OCI-LY7 (cell line): ENCODE measurements at regions not wholly inside any gene's neighbourhood (a gene's known extent, or its start where the extent isn't known, plus 50 kb on each side); places are given as distances from the start of the nearest gene placed in this dataset.
"Not testable (repeated sequence)": the region's sequence is repeated elsewhere in the genome, so short reads cannot be mapped to it uniquely, and the experiment has no call there.

Experiments used
- BruUV-seq: library from RNA; stranded (reverse); fragments of 400-500 nt; replicated peaks from 2 replicates; lab custom pipeline; 2021; lab: Mats Ljungman, UMichigan
- CTCF ChIA-PET: fragments of 300-600 bp; sonication (Branson Sonifier 250); formaldehyde crosslinking; loops from one replicate; lab custom pipeline; 2022; ENCODE audit warnings: antibody characterized with exemption; ENCODE audit not compliant: unreplicated experiment; lab: Charles Lee
- POLR2A ChIA-PET: fragments of 300-600 bp; sonication (Branson Sonifier 250); formaldehyde crosslinking; loops from one replicate; lab custom pipeline; 2022; ENCODE audit warnings: antibody characterized with exemption; lab: Charles Lee
- DNase-seq: peaks from one replicate; pipeline ENCODE4 v3.0.0-alpha.2; 2015; ENCODE audit warnings: low spot score
- H2AFZ ChIP-seq: fragments of 200-600 bp; sonication (generic), shearing (Covaris generic); 2 replicates; pipeline ENCODE4 v1.6.1; 2014; ENCODE audit warnings: mild to moderate bottlenecking, antibody characterized with exemption, low read length, moderate library complexity
- H3K27ac ChIP-seq: fragments of 200-600 bp; sonication (generic); 2 replicates; pipeline ENCODE4 v1.5.1; 2014; ENCODE audit warnings: mixed run types, low read depth, mild to moderate bottlenecking, moderate library complexity, low read length, inconsistent platforms; ENCODE audit not compliant: poor library complexity, severe bottlenecking
- H3K36me3 ChIP-seq: fragments of 200-600 bp; sonication (generic); 2 replicates; pipeline ENCODE4 v1.6.1; 2014; ENCODE audit warnings: mild to moderate bottlenecking, antibody characterized with exemption, low read length, moderate library complexity, mixed read lengths; ENCODE audit not compliant: insufficient read depth
- H3K4me1 ChIP-seq: fragments of 200-600 bp; sonication (generic); 2 replicates; pipeline ENCODE4 v1.5.1; 2014; ENCODE audit warnings: mild to moderate bottlenecking, low read length; ENCODE audit not compliant: insufficient read depth, poor library complexity, severe bottlenecking
- H3K4me2 ChIP-seq: fragments of 200-600 bp; sonication (generic); 2 replicates; pipeline ENCODE4 v1.6.1; 2014; ENCODE audit warnings: mild to moderate bottlenecking, low read length
- H3K4me3 ChIP-seq: fragments of 200-600 bp; sonication (generic); 2 replicates; pipeline ENCODE4 v1.5.1; 2014; ENCODE audit warnings: mild to moderate bottlenecking, low read depth, low read length; ENCODE audit not compliant: poor library complexity, severe bottlenecking
- H3K79me2 ChIP-seq: fragments of 200-600 bp; sonication (generic); 2 replicates; pipeline ENCODE4 v1.6.1; 2016; ENCODE audit warnings: low read depth, mild to moderate bottlenecking, low read length, moderate library complexity, mixed read lengths; ENCODE audit not compliant: insufficient read depth
- H3K9me2 ChIP-seq: fragments of 200-600 bp; sonication (generic); 2 replicates; pipeline ENCODE4 v1.6.1; 2016; ENCODE audit warnings: mild to moderate bottlenecking, low read length, mixed read lengths; ENCODE audit not compliant: insufficient read depth
- H3K9me3 ChIP-seq: fragments of 200-600 bp; sonication (generic); 2 replicates; pipeline ENCODE4 v1.6.1; 2014; ENCODE audit warnings: mild to moderate bottlenecking, mixed run types, low read length, mixed read lengths
- H4K20me1 ChIP-seq: fragments of 200-600 bp; sonication (generic); 2 replicates; pipeline ENCODE4 v1.6.1; 2014; ENCODE audit warnings: mild to moderate bottlenecking, antibody characterized with exemption, low read length, moderate library complexity, mixed read lengths; ENCODE audit not compliant: insufficient read depth
- CTCF ChIP-seq: fragments of 200-600 bp; sonication (generic); conservative IDR thresholded peaks from 2 replicates; pipeline ENCODE4 v1.5.1; 2014; ENCODE audit warnings: mild to moderate bottlenecking, antibody characterized with exemption, low read length, moderate library complexity, mixed read lengths
- EZH2phosphoT487 ChIP-seq: fragments of 200-600 bp; sonication (generic); IDR thresholded peaks from 2 replicates; pipeline ENCODE4 v1.6.1; 2018; ENCODE audit warnings: low read depth, borderline replicate concordance, mild to moderate bottlenecking, mixed run types, antibody characterized with exemption, low read length, moderate library complexity, mixed read lengths
- intact Hi-C: fragments of 100-400 bp; cut with micrococcal nuclease; formaldehyde crosslinking; loops from one replicate; pipeline ENCODE4 v1.10.0; 2022; ENCODE audit not compliant: unreplicated experiment

GRCh38 chrX:989959-990510 lies 222.4 kb downstream of the CRLF2 start:
- CTCF ChIA-PET: no interaction called here
- Histone ChIP-seq H3K4me3 (no peak overlapping the region), H3K4me1 (no peaks in the 10 kb centered on the region), H4K20me1 (no peaks in the 10 kb centered on the region), H3K36me3 (no peaks in the 10 kb centered on the region), H3K4me2 (no peak overlapping the region), H3K79me2 (no peaks in the 10 kb centered on the region), H3K9me2 (no peaks in the 10 kb centered on the region), H3K9me3 (no peaks in the 10 kb centered on the region), H2AFZ (no peak overlapping the region), H3K27ac (no peak overlapping the region)
- POLR2A ChIA-PET: no interaction called here
- intact Hi-C loops: no loop called here
- DNase-seq: no peak
- no TSS peak for BruUV-seq
- TF ChIP-seq CTCF: no peak
- TF ChIP-seq EZH2phosphoT487: no peak

GRCh38 chrX:988530-988929 lies 223.9 kb downstream of the CRLF2 start:
- H3K4me2 ChIP-seq, H3K4me3 ChIP-seq, H3K27ac ChIP-seq, DNase-seq, H3K9me2 ChIP-seq, H3K79me2 ChIP-seq, H3K9me3 ChIP-seq, H3K36me3 ChIP-seq, CTCF ChIA-PET, H3K4me1 ChIP-seq, BruUV-seq, H2AFZ ChIP-seq, POLR2A ChIA-PET, H4K20me1 ChIP-seq, intact Hi-C loops: not testable (repeated sequence)

- Histone ChIP-seq H2AFZ (no peak overlapping the region), H3K9me2 (no peaks in the 10 kb centered on the region), H3K4me1 (no peaks in the 10 kb centered on the region), H3K79me2 (no peaks in the 10 kb centered on the region), H3K36me3 (no peaks in the 10 kb centered on the region), H3K4me3 (no peak overlapping the region), H4K20me1 (no peaks in the 10 kb centered on the region), H3K27ac (no peak overlapping the region), H3K9me3 (no peaks in the 10 kb centered on the region; the same call in 1 of the 2 replicates), H3K4me2 (no peak overlapping the region)
- intact Hi-C loops: no loop called here
- TF ChIP-seq EZH2phosphoT487: no peak
- no TSS peak for BruUV-seq
- CTCF ChIA-PET: no interaction called here
- no peak for DNase-seq
- POLR2A ChIA-PET: no interaction called here
Measured at GRCh38 chrX:981791-982626, 230.4 kb downstream of the CRLF2 start.
